Posterior vena cava (tissue), 2 donors: ENCODE measurements at regions not wholly inside any gene's neighbourhood (a gene's known extent, or its start where the extent isn't known, plus 50 kb on each side); places are given as distances from the start of the nearest gene placed in this dataset.

ENCODE experiments used
- DNase-seq: peaks from one replicate; pipeline ENCODE4 v3.0.0-alpha.2; 2020; ENCODE audit warnings: low spot score
- intact Hi-C, 2 donors: fragments of 100-400 bp; cut with DNase I; formaldehyde crosslinking; loops; one replicate each; pipeline versions ENCODE4 v1.14.1 to v1.14.2; 2022 to 2023
- donor health status: DM: yes; HTN: yes; CAD: no.
- donor health status: DM: yes; HTN: yes; CAD: no.

- intact Hi-C loops = no loop called here
- no peak for DNase-seq
These were observed 306.7 kb upstream of the CLINT1 start for GRCh38 chr5:158165647-158166046.

- no peak for DNase-seq
- intact Hi-C loops = no loop called here
These were observed 305.5 kb upstream of the CLINT1 start for GRCh38 chr5:158164296-158165047.

GRCh38 chr5:158163451-158164295 is 304.7 kb upstream of the CLINT1 start:
- DNase-seq = no peak
- intact Hi-C loops = no loop called here

GRCh38 chr5:158162479-158163034 is 303.6 kb upstream of the CLINT1 start:
- intact Hi-C loops = no loop called here
- no peak for DNase-seq

DNA sequence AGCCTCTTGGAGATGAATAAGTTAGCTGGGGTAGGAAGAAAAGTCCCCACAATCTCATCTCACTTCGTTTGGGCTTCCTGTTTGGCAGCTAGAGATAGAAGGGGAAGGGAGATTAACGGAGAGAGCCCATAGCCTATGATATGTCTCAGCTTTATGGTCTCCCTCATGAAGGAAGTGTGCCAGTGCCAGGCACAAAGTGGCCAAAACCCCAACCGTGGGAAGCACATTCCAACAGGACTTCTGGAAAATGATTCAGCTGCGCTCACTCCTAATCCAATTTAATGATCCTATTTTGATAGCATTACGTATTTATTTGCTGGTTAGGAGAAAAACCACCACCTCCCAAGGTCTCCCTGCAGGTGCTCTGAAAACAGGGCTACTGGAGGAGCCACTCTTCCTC is 303.1 kb upstream of the CLINT1 start:
- intact Hi-C loops = no loop called here
- DNase-seq = no peak

DNA sequence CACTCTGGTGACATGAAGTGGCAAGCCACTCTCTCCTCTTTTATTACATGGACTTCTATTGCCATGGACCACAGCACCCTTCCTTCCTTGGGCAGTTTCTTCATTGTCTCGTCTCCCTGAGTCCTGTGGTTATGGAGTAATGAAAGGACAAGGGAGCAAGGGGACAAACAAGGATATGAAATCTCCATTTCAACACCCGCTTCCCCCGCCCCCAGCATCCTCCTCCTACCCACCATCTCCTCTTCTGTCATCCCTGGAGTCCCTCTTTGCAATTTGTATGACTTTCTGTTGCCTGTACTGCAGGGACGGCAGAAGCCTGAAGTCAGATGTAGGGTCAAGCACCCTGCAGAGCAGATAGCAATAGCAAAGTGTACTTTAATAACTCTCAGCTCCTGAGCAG is 300.7 kb upstream of the CLINT1 start:
- intact Hi-C loops = no loop called here
- DNase-seq = no peak

DNA sequence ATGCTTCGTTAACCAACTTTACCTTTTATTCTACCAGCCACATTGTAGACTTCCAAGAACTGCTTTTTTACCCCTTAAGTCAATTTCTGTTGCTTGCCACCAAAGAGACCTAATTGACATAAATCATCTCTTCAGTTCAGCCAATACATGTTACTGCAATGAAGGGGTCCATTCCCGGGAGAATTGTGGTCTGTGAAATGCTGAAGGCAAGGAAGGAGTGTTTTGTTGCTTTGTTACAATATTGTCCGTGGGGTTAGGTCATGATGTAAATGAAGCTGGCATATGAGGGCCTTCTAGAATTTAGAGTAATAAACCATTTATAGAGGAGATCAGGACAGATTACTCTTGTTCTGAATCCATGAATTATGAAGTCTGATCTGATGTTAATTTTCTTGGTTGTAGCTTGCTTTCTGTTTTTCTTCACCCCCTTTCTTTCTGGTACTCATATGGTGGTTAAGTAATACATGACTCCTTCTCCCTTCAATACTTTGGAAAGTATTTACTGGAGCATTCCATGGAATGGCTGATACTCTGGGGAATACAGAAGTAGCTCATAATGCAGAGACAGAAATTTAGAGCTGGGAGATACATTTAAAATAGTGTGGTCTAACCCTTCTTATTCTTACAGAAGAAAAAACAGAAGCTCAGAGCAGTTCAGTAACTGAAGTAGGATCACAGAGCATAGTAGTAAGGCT is 297.0 kb upstream of the CLINT1 start:
- no peak for DNase-seq

GRCh38 chr5:158155067-158155466 is 296.1 kb upstream of the CLINT1 start:
- no peak for DNase-seq
- intact Hi-C loops = no loop called here

More for the DNA sequence above, 297.0 kb upstream of the CLINT1 start:
- intact Hi-C loops = no loop called here

GRCh38 chr5:158154226-158155005 is 295.5 kb upstream of the CLINT1 start:
- intact Hi-C loops = no loop called here
- DNase-seq = no peak

DNA sequence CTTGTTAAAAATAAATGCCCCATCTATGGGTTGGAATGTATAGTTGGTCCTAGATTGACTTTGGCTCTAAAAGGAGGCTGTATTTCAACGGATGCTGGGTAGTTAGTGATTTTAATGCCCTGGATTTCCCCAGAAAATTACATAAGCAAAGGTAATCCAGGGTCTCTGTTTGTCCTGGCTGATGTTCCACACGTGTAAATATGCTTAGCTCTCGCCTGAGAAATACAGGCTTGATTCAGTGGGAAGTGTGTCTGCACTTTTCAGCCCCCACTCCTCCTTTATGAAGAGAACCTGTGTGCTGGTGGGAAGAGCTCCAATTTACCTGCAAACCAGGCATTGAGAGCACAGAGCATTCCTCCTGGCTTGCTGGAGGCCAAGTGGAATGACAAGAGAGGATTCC is 294.6 kb upstream of the CLINT1 start:
- intact Hi-C loops = no loop called here
- DNase-seq = no peak

- intact Hi-C loops = no loop called here
These were observed 293.2 kb upstream of the CLINT1 start for GRCh38 chr5:158152136-158152535.

GRCh38 chr5:158147227-158147626 is 288.3 kb upstream of the CLINT1 start:
- intact Hi-C loops = no loop called here
- DNase-seq = no peak

More at GRCh38 chr5:158152136-158152535, 293.2 kb upstream of the CLINT1 start:
- no peak for DNase-seq

DNA sequence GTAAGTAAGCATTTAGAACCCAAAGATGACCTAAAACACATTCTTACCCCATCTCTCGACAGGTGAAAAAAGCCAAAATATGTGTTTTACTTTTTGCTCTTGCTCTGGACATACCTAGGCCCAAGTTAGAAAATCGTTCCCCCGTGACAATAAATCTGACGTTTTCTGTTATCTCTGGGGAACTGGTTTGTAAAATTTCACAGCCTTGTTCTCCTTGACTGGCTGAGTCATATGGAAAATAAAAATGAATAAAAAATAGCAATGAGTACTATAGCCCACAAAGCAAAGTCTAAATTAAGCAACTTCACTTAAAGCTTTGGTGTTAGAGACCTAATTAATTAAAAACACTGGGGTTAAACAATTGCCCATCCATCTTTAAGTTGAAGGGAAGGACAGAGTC is 286.9 kb upstream of the CLINT1 start:
- DNase-seq = no peak
- intact Hi-C loops = no loop called here

DNA sequence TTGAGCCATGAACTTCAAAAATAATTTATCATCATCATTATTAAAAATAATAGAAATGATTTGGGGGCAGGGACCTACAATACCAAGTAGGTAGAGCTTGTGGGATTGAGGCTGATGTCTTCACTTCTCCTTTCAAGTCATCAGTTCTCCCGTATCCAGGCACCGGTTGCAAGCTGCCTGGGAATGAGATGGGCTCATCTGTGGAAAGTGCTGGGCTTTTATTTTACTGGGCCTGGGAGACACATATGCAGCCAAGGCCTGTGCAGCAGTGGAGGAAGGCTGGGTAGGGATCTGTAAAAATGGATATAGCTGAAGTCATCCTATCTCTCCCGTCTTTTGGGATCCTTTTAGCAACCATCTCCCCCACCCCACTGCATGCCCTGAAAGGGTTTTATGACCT is 284.1 kb upstream of the CLINT1 start:
- no peak for DNase-seq
- intact Hi-C loops = no loop called here

GRCh38 chr5:158142156-158142555 is 283.2 kb upstream of the CLINT1 start:
- DNase-seq = no peak
- intact Hi-C loops = no loop called here

- intact Hi-C loops = no loop called here
These were observed 281.3 kb upstream of the CLINT1 start for GRCh38 chr5:158140120-158140731.

GRCh38 chr5:158139161-158139560 is 280.2 kb upstream of the CLINT1 start:
- DNase-seq = no peak
- intact Hi-C loops = no loop called here

More at GRCh38 chr5:158140120-158140731, 281.3 kb upstream of the CLINT1 start:
- no peak for DNase-seq

GRCh38 chr5:158135682-158136179 is 276.8 kb upstream of the CLINT1 start:
- DNase-seq = no peak
- intact Hi-C loops = no loop called here
